Limb (tissue), 2 donors: ENCODE measurements at regions not wholly inside any gene's neighbourhood (a gene's known extent, or its start where the extent isn't known, plus 50 kb on each side); places are given as distances from the start of the nearest gene placed in this dataset.

Experiments
- DNase-seq, 2 donors: peaks; one replicate each; pipeline ENCODE4 v3.0.0-alpha.2; 2016; ENCODE audit errors: extremely low spot score in 2 of 2

GRCh38 chr2:196248467-196249094 lies 77.2 kb upstream of the STK17B start:
- DNase-seq: no peak

- DNase-seq: no peak
Observed at GRCh38 chr2:196249171-196249570, 77.8 kb upstream of the STK17B start.

DNA sequence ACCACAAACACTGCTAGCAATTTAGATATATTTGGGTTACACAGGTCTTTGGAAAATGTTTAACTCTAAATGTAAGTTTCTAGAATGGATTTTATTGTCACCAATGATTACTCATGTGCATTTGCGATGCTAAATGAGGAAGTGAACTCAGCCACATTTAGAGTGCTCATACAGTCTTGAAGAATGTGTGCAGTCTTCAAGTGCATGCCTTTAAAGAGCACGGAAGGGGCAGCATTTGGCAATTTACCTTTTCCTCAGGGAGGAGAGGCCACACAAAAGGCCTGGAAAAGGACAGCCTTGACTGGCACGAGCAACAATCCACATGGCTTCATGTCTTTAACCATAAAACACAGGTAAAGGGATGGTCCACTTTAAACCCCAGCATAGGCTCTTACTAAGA lies 78.5 kb upstream of the STK17B start:
- no peak for DNase-seq

GRCh38 chr2:196251132-196251531 lies 79.8 kb upstream of the STK17B start:
- DNase-seq: no peak

GRCh38 chr2:196252408-196253115 lies 81.2 kb upstream of the STK17B start:
- DNase-seq: no peak

DNA sequence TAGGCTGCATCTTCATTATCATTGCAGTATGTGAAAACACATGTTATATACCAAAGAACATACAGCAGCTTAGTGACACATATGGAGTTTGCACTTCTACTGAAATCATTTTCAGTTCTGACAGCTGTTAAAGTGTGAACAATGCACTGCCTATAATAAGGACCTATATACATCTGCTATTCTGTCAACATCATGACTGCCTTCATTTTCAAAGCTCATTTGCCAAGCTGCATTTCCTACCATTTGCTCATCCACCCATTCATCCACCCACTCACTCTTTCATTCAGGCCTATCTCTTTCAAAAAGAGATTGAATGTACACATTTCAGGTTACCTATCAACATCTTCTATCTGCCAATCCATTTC lies 81.7 kb upstream of the STK17B start:
- DNase-seq: no peak

GRCh38 chr2:196256585-196256984 lies 85.2 kb upstream of the STK17B start:
- no peak for DNase-seq

GRCh38 chr2:196257086-196257485 lies 85.7 kb upstream of the STK17B start:
- DNase-seq: no peak

GRCh38 chr2:196258407-196258806 lies 87.0 kb upstream of the STK17B start:
- DNase-seq: no peak

- no peak for DNase-seq
Observed at GRCh38 chr2:196259507-196260481, 88.4 kb upstream of the STK17B start.

GRCh38 chr2:196260546-196260945 lies 89.2 kb upstream of the STK17B start:
- no peak for DNase-seq

GRCh38 chr2:196262606-196263005 lies 91.2 kb upstream of the STK17B start:
- no peak for DNase-seq

DNA sequence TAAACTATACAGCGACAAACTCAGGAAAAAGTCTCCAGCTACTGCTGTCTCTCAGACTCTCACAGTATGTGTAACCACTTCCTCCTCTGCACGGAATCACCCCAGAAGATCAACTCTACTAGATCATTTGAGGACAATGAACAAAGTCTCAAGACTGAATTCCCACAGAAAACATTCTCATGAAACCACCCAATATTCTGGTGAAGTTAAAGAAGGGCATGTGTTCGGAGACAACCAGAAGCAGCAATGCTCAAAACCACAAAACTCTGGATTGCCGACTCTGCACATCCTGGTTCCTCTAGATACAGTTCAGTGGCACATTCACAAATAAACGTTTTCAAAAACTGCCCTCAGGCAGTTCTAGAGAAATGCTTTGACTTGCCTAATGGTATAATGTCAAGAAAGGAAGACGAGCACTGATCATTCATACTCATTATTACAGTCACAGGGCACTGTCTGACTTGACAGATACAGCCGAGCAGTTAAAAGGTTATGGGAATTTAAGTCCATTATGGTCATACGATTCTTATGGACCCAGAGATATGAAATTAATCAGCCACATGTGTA lies 91.9 kb upstream of the STK17B start:
- DNase-seq: no peak

DNA sequence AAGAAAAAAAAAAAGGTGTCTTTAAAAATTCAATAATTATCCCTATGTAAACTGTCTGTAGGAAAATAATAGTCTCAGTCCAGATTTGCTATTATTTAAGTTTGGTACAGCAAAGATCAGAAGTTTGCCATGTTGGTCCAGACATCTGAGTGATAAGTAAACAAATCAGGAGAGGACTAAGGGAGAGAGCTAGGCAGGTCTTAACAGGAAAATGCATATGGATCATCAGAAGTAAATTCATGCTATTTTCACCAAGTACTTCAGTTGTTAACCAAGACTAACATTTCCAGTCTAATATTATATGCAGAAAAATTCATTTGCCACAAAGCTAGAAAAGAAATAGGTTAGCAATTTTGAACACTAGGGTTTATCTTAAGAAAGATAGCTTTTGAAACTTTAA lies 95.0 kb upstream of the STK17B start:
- DNase-seq: no peak

DNA sequence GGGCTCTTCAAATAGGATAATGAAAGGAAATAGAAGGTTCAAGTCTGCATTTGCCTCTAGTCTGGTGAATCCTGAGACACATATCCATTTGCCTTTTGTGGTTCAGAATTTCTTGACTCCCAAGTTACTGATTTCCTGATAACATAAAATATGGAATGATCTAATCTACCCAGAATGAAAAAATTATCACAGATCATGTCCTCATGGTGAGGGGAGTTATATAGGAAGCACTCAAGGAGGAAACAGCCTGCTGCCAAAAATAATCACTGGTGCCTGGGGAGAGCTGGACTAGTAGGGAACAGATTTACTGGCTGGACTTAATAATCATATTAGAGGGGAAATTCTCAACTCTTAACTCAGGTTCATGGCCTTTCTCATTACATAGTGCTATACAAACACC lies 95.5 kb upstream of the STK17B start:
- DNase-seq: no peak

GRCh38 chr2:196268025-196268424 lies 96.6 kb upstream of the STK17B start:
- DNase-seq: no peak

- no peak for DNase-seq
Observed at GRCh38 chr2:196268538-196269338, 97.4 kb upstream of the STK17B start.

- no peak for DNase-seq
Observed at GRCh38 chr2:196271795-196272194, 100.4 kb upstream of the STK17B start.

DNA sequence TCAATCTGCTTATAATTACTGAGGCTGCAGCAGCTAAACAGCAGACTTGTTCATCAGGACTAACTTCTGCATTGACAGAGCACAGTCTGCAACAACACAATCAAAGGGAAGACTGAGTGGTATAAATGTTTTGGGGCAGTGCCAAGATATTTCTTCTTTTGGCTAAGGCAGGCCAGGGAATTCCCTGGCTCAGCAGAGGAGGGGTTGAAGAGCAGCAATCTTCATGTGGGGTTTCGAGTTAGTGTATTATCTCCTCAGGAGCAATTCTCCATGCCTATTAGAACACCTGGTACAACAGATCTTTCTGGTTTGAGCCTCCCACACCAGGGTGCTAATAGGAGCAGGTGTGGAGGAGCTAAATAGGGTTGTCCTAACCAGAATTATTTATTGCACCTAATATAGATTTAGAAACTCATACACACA lies 103.0 kb upstream of the STK17B start:
- peak in 1 of 2 donors; percentile 37 for DNase-seq

DNA sequence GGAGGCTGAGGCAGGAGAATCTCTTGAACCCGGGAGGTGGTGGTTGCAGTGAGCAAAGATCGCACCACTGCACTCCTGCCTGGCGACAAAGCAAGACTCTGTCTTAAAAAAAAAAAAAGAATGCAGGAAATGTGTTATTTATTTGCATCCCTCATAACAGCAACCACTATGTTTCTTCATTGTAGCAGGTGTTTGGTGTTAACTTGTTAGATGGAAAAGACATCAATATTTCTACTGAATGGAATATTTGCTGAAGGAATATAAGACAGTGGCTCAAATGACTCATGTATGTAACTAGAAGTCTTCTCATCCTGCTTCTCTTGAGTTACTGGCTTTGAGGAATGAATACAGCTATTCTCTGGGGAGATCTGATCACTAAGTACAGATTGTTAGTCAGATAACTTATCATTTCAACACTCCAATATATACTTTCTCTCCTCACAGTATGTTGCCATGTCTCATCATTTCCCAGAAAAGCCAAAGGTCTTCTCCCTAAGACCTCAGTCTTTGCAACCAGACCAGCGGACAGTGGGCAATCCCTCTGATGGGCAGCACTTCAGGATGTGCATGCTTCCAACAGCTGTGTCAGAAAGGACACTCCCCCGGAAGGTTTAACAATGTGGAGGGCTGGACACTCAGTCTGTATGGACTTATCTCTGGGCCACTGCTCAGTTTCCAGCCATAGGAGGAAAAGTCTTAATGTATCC lies 104.4 kb upstream of the STK17B start:
- DNase-seq: no peak
